Lower leg skin (tissue), 3 donors: ENCODE measurements at regions not wholly inside any gene's neighbourhood (a gene's known extent, or its start where the extent isn't known, plus 50 kb on each side); places are given as distances from the start of the nearest gene placed in this dataset.

Experiments
- CTCF ChIP-seq, 3 donors: fragments of 450-650 bp; IDR thresholded peaks; one replicate each; pipeline ENCODE4 v1.5.1; 2016; ENCODE audit warnings: antibody characterized with exemption in 3 of 3, mild to moderate bottlenecking in 3 of 3, moderate library complexity in 2 of 3
- POLR2A ChIP-seq, 2 donors: fragments of 450-650 bp; IDR thresholded peaks; one replicate each; pipeline ENCODE4 v1.6.1; 2016 to 2017; ENCODE audit warnings: antibody characterized with exemption in 2 of 2, mild to moderate bottlenecking in 1 of 2, moderate library complexity in 1 of 2

- TF ChIP-seq CTCF (IDR thresholded peaks at IDR 0.05) (no peak), POLR2A (IDR thresholded peaks at IDR 0.05) (no peak)
Observed at GRCh38 chr9:90165281-90165680, 477.3 kb downstream of the DIRAS2 start.
